ENCODE measurements at regions not wholly inside any gene's neighbourhood (a gene's known extent, or its start where the extent isn't known, plus 50 kb on each side); places are given as distances from the start of the nearest gene placed in this dataset.

- Histone ChIP-seq H3K9me3 (ENCODE audit: control insufficient read depth, low read depth, low read length) (no peaks in the 10 kb centered on the region), H3K14ac (ENCODE audit: insufficient read depth, low read length) (no peak overlapping the region), H3K4me1 (ENCODE audit: insufficient read depth, low read length) (no peaks in the 10 kb centered on the region; the same call in 1 of the 2 replicates), H2BK120ac (ENCODE audit: low read depth, low read length, poor library complexity, severe bottlenecking) (no peak overlapping the region), H3K56ac (ENCODE audit: insufficient read length, low read depth, low read length) (no peak overlapping the region), H3T11ph (ENCODE audit: low read length) (no peak overlapping the region), H2AK5ac (ENCODE audit: insufficient read length, low read length) (no peak overlapping the region), H3K4me2 (ENCODE audit: insufficient read depth, insufficient read length, low read length) (no peak overlapping the region), H4K20me1 (ENCODE audit: control insufficient read depth, insufficient read depth, insufficient read length) (no peaks in the 10 kb centered on the region), H4K91ac (ENCODE audit: insufficient read length, low read depth, low read length) (no peak overlapping the region), H2BK5ac (ENCODE audit: insufficient read length, low read length) (no peak overlapping the region), H4K5ac (ENCODE audit: insufficient read length, low read depth, low read length) (no peak overlapping the region), H3K9ac (ENCODE audit: extremely low read depth, insufficient read length, low read length) (no peak overlapping the region), H3K4ac (ENCODE audit: low read depth, low read length) (no peak overlapping the region), H3K27me3 (ENCODE audit: insufficient read depth, low read length) (no peaks in the 10 kb centered on the region), H2BK15ac (ENCODE audit: low read depth, low read length) (no peak overlapping the region), H3K79me1 (ENCODE audit: insufficient read depth, low read depth, low read length, poor library complexity, severe bottlenecking) (no peaks in the 10 kb centered on the region), H3K27ac (ENCODE audit: insufficient read length, low read depth, low read length) (no peak overlapping the region), H3K23ac (ENCODE audit: insufficient read length, low read depth, low read length) (no peak overlapping the region), H2AFZ (ENCODE audit: low read length) (no peak overlapping the region), H2BK20ac (ENCODE audit: low read depth, low read length, poor library complexity, severe bottlenecking) (no peak overlapping the region), H4K8ac (replicated peaks; ENCODE audit: insufficient read length, low read depth, low read length) (no peak overlapping the region), H3K23me2 (ENCODE audit: insufficient read length, low read depth, low read length, poor library complexity, severe bottlenecking) (no peaks in the 10 kb centered on the region), H3K18ac (ENCODE audit: insufficient read length, low read depth, low read length) (no peak overlapping the region), H3K79me2 (ENCODE audit: insufficient read depth, low read length) (no peaks in the 10 kb centered on the region), H2BK12ac (ENCODE audit: insufficient read length, low read depth, low read length) (no peak overlapping the region)
- no peaks in the 10 kb centered on the region; the same call in none of the 2 replicates for H3K27me3 Mint-ChIP-seq (ENCODE audit: low read depth)
- no peaks in the 10 kb centered on the region for H3K36me3 Mint-ChIP-seq (ENCODE audit: insufficient read depth in 1 of 3, low read depth in 3 of 3)
- H3K27ac Mint-ChIP-seq, result no peak overlapping the region
- H3K4me1 Mint-ChIP-seq, result peaks cover 18 to 29% of the 10 kb centered on the region in 2 experiments
- no peak for DNase-seq
- H3K4me3 Mint-ChIP-seq, result no peak overlapping the region
- H3K9me3 Mint-ChIP-seq, result no peaks in the 10 kb centered on the region
- WGBS (ENCODE audit: extremely low coverage, insufficient read length, low lambda C conversion rate), result no CpG with 5 or more reads among the region's 6 CpGs
- no peak for TF ChIP-seq CTCF (conservative IDR thresholded peaks at IDR 0.05)
Observed at GRCh38 chr16:13550254-13550653, 369.7 kb upstream of the ERCC4 start.
